Spleen (tissue), 11 donors: ENCODE measurements at regions not wholly inside any gene's neighbourhood (a gene's known extent, or its start where the extent isn't known, plus 50 kb on each side); places are given as distances from the start of the nearest gene placed in this dataset.

Source experiments
- DNase-seq: peaks from one replicate; pipeline ENCODE4 v3.0.0-alpha.2; 2020
- H3K27ac ChIP-seq, 8 donors: fragments of 200-600 bp; sonication (generic) in 7 of 8; 1 replicate in 4 of 8; 2 replicates in 4 of 8; pipeline versions ENCODE4 v1.5.0 to v1.8.0; 2016 to 2021; ENCODE audit warnings: inconsistent platforms in 4 of 8, mild to moderate bottlenecking in 4 of 8, moderate library complexity in 1 of 8
- H3K27me3 ChIP-seq, 7 donors: fragments of 200-600 bp; sonication (generic) in 6 of 7; replicated peaks in 1 of 7; 1 replicate in 4 of 7; 2 replicates in 3 of 7; pipeline versions ENCODE4 v1.5.0 to v1.8.0; 2016 to 2021; ENCODE audit warnings: inconsistent platforms in 3 of 7, mild to moderate bottlenecking in 1 of 7
- H3K36me3 ChIP-seq, 6 donors: fragments of 200-600 bp; sonication (generic) in 5 of 6; 1 replicate in 4 of 6; 2 replicates in 2 of 6; pipeline versions ENCODE4 v1.5.0 to v1.8.0; 2016 to 2021; ENCODE audit warnings: inconsistent platforms in 2 of 6
- H3K4me1 ChIP-seq, 6 donors: fragments of 200-600 bp; sonication (generic) in 5 of 6; 1 replicate in 3 of 6; 2 replicates in 3 of 6; pipeline versions ENCODE4 v1.5.0 to v1.8.0; 2016 to 2021; ENCODE audit warnings: inconsistent platforms in 3 of 6
- H3K4me3 ChIP-seq, 8 donors: fragments of 200-600 bp; sonication (generic) in 7 of 8; 1 replicate in 4 of 8; 2 replicates in 4 of 8; pipeline versions ENCODE4 v1.5.0 to v1.8.0; 2016 to 2021; ENCODE audit warnings: inconsistent platforms in 4 of 8, mild to moderate bottlenecking in 4 of 8, moderate library complexity in 2 of 8
- H3K9me3 ChIP-seq, 8 donors: fragments of 200-600 bp; sonication (generic) in 7 of 8; 1 replicate in 4 of 8; 2 replicates in 4 of 8; pipeline versions ENCODE4 v1.5.0 to v1.8.0; 2016 to 2021; ENCODE audit warnings: inconsistent platforms in 4 of 8
- CTCF ChIP-seq, 11 experiments: fragments of 200-600 bp in 7 of 11; fragments of 450-650 bp in 4 of 11; sonication (generic) in 4 of 11; IDR thresholded peaks in 8 of 11; conservative IDR thresholded peaks in 3 of 11; 1 replicate in 7 of 11; 2 replicates in 4 of 11; pipeline versions ENCODE4 v1.4.0 to v1.8.0; 2016 to 2021; ENCODE audit warnings: antibody characterized with exemption in 11 of 11, inconsistent platforms in 4 of 11, mild to moderate bottlenecking in 1 of 11
- POLR2A ChIP-seq, 3 donors: fragments of 450-650 bp; IDR thresholded peaks; one replicate each; pipeline ENCODE4 v1.5.1; 2017; ENCODE audit warnings: antibody characterized with exemption in 3 of 3, mild to moderate bottlenecking in 1 of 3
- POLR2AphosphoS5 ChIP-seq, 3 donors: sonication (generic); formaldehyde crosslinking; IDR thresholded peaks; one replicate each; pipeline ENCODE4 v1.5.1; 2017; ENCODE audit warnings: antibody characterized with exemption in 3 of 3
- WGBS, 5 donors: extraction: QIAGEN DNeasy Blood & Tissue Kit in 3 of 5; methylation state at CpG; one replicate each; pipeline versions ENCODE4 v1.1.5 to v1.1.7; 2013 to 2018; 5-methylcytosine and 5-hydroxymethylcytosine counted together
- intact Hi-C: fragments of 100-400 bp; cut with DNase I; formaldehyde crosslinking; loops from one replicate; pipeline ENCODE4 v1.15.0; 2023; ENCODE audit warnings: low total_unique reads
- donor health status: healthy with polysubstance abuse.
- donor health status: DM: no; HTN: no; CAD: no; lungs with moderate emphysema.
- donor health status: DM: no; HTN: no; CAD: no.
- donor health status: Bipolar disorder and iron deficiency.
- donor health status: healthy.
- donor health status: DM: no; HTN: no; CAD: no.
- donor health status: DM: yes; HTN: yes; CAD: no.

GRCh38 chr10:29757551-29758297 is 123.0 kb upstream of the SVIL start:
- no peaks in the 10 kb centered on the region for H3K9me3 ChIP-seq
- no peak overlapping the region for H3K27ac ChIP-seq
- no peak overlapping the region for H3K4me3 ChIP-seq
- intact Hi-C loops: no loop called here
- TF ChIP-seq POLR2AphosphoS5 (IDR thresholded peaks at IDR 0.05) (no peak), POLR2A (IDR thresholded peaks at IDR 0.05) (no peak), CTCF (IDR thresholded peaks at IDR 0.05 in 8 of 11, conservative IDR thresholded peaks at IDR 0.05 in 3 of 11) (no peak)
- no peaks in the 10 kb centered on the region for H3K4me1 ChIP-seq
- DNase-seq: no peak
- H3K27me3 ChIP-seq: peaks cover 0 to 4% (median 0%) of the 10 kb centered on the region in 7 donors
- no peaks in the 10 kb centered on the region for H3K36me3 ChIP-seq
- WGBS, 5 donors: 65 to 84% (median 76%) methylated on average over 8 to 9 of the region's 9 CpGs

GRCh38 chr10:29756451-29756850 is 121.7 kb upstream of the SVIL start:
- intact Hi-C loops: no loop called here
- 85 to 96% (median 92%) methylated on average over 3 of the region's 3 CpGs for WGBS, 5 donors

GRCh38 chr10:29753283-29753682 is 118.5 kb upstream of the SVIL start:
- DNase-seq: no peak
- H3K4me1 ChIP-seq: no peaks in the 10 kb centered on the region
- no peaks in the 10 kb centered on the region for H3K9me3 ChIP-seq
- H3K27ac ChIP-seq: no peak overlapping the region
- H3K36me3 ChIP-seq: no peaks in the 10 kb centered on the region
- H3K4me3 ChIP-seq: no peak overlapping the region
- WGBS, 5 donors: 88 to 97% (median 91%) methylated on average over 7 of the region's 7 CpGs
- intact Hi-C loops: no loop called here
- H3K27me3 ChIP-seq: peaks cover 0 to 4% (median 0%) of the 10 kb centered on the region in 7 donors
- no peak for TF ChIP-seq POLR2A (IDR thresholded peaks at IDR 0.05)
- no peak for TF ChIP-seq POLR2AphosphoS5 (IDR thresholded peaks at IDR 0.05)
- TF ChIP-seq CTCF (IDR thresholded peaks at IDR 0.05 in 8 of 11, conservative IDR thresholded peaks at IDR 0.05 in 3 of 11): no peak

More at GRCh38 chr10:29756451-29756850, 121.7 kb upstream of the SVIL start:
- no peak for TF ChIP-seq POLR2AphosphoS5 (IDR thresholded peaks at IDR 0.05)
- no peak for TF ChIP-seq POLR2A (IDR thresholded peaks at IDR 0.05)
- TF ChIP-seq CTCF (IDR thresholded peaks at IDR 0.05 in 8 of 11, conservative IDR thresholded peaks at IDR 0.05 in 3 of 11): no peak
- no peak for DNase-seq
- no peaks in the 10 kb centered on the region for H3K36me3 ChIP-seq
- no peaks in the 10 kb centered on the region for H3K4me1 ChIP-seq
- H3K27ac ChIP-seq: no peak overlapping the region
- no peaks in the 10 kb centered on the region for H3K9me3 ChIP-seq
- peaks cover 0 to 4% (median 0%) of the 10 kb centered on the region in 7 donors for H3K27me3 ChIP-seq
- H3K4me3 ChIP-seq: no peak overlapping the region

- H3K36me3 ChIP-seq: no peaks in the 10 kb centered on the region
- no peak overlapping the region for H3K4me3 ChIP-seq
- peaks cover 0 to 4% (median 0%) of the 10 kb centered on the region in 7 donors for H3K27me3 ChIP-seq
- no peaks in the 10 kb centered on the region for H3K4me1 ChIP-seq
- H3K27ac ChIP-seq: peak overlapping the region in 2 of 8 donors; percentile 29 to 41
- intact Hi-C loops: no loop called here
- WGBS, 5 donors: 59 to 86% (median 74%) methylated on average over 4 of the region's 4 CpGs
- DNase-seq: no peak
- TF ChIP-seq POLR2AphosphoS5 (IDR thresholded peaks at IDR 0.05) (no peak), CTCF (IDR thresholded peaks at IDR 0.05 in 8 of 11, conservative IDR thresholded peaks at IDR 0.05 in 3 of 11) (no peak), POLR2A (IDR thresholded peaks at IDR 0.05) (no peak)
- H3K9me3 ChIP-seq: no peaks in the 10 kb centered on the region
These were observed 116.9 kb upstream of the SVIL start for GRCh38 chr10:29751684-29752083.
